PC-9 (cell line): ENCODE measurements at regions not wholly inside any gene's neighbourhood (a gene's known extent, or its start where the extent isn't known, plus 50 kb on each side); places are given as distances from the start of the nearest gene placed in this dataset.

ENCODE experiments used
- CTCF ChIP-seq: fragments of 200-600 bp; sonication (generic); conservative IDR thresholded peaks from 2 replicates; pipeline ENCODE4 v1.6.1; 2017; ENCODE audit warnings: mixed run types, antibody characterized with exemption, mild to moderate bottlenecking, moderate library complexity
- EZH2 ChIP-seq: fragments of 200-600 bp; sonication (generic); IDR thresholded peaks from 2 replicates; pipeline ENCODE4 v1.8.0; 2017; ENCODE audit warnings: antibody characterized with exemption, low read depth

GRCh38 chr15:22258009-22258397 lies 177.7 kb downstream of the OR4M2 start:
- TF ChIP-seq CTCF (no peak), EZH2 (no peak)
